Loucy (cell line): ENCODE measurements at regions not wholly inside any gene's neighbourhood (a gene's known extent, or its start where the extent isn't known, plus 50 kb on each side); places are given as distances from the start of the nearest gene placed in this dataset.

Experiments
- CTCF ChIP-seq: fragments of 200-600 bp; sonication (generic); conservative IDR thresholded peaks from 2 replicates; pipeline ENCODE4 v1.5.1; 2014; ENCODE audit warnings: mild to moderate bottlenecking, antibody characterized with exemption, low read length
- EZH2phosphoT487 ChIP-seq: fragments of 200-600 bp; IDR thresholded peaks from 2 replicates; pipeline ENCODE4 v1.6.1; 2018; ENCODE audit warnings: antibody characterized with exemption, mild to moderate bottlenecking, moderate library complexity, borderline replicate concordance

GRCh38 chr5:27876071-27876470 lies 837.7 kb upstream of the CDH9 start:
- TF ChIP-seq CTCF (no peak), EZH2phosphoT487 (no peak)
